HG03196 (cell line): ENCODE measurements at regions not wholly inside any gene's neighbourhood (a gene's known extent, or its start where the extent isn't known, plus 50 kb on each side); places are given as distances from the start of the nearest gene placed in this dataset.
"Not testable (repeated sequence)": the region's sequence is repeated elsewhere in the genome, so short reads cannot be mapped to it uniquely, and the experiment has no call there.

Experiments used
- ATAC-seq: cut with Tn5 transposase; IDR thresholded peaks from one replicate; pipeline ENCODE4 v1.9.1; 2021; ENCODE audit not compliant: unreplicated experiment

DNA sequence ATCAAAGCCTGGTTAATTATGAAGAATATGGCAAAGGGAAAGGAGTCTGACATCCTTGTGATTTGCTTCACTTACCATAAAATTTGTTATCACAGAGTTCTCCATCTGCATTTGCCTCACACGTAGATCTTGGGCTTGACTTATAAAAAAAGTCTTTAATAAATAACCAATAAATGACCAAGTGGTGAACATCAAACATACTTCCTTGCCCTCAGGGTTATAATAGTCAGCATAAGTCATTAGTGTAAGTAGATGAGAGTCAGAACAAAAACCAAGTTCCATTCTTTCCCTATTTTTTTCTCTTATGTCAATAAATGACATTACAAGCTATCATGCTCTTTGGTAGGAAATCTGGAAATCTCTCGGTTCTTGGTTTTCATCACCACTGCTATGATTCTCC is 635.4 kb upstream of the ATXN7L3B start:
- no peak for ATAC-seq

DNA sequence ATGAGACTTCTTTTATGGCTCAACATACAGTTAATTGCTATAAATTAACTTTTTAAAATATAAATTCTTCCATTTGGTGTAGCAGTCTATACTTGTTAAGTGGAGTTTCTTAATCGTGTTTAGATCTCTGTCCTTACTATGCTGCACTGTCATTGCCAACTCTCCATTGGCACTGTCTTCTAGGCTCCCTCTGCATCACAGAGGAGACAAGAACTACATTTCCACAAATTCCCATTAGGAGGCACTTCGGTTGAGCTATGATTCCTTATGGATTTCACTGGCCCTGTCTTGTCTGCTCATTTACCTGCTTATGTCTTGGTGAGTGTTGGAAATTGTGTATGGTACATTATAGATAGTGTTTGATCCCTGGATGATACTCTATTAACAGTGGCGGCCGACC is 630.9 kb upstream of the ATXN7L3B start:
- ATAC-seq = no peak

DNA sequence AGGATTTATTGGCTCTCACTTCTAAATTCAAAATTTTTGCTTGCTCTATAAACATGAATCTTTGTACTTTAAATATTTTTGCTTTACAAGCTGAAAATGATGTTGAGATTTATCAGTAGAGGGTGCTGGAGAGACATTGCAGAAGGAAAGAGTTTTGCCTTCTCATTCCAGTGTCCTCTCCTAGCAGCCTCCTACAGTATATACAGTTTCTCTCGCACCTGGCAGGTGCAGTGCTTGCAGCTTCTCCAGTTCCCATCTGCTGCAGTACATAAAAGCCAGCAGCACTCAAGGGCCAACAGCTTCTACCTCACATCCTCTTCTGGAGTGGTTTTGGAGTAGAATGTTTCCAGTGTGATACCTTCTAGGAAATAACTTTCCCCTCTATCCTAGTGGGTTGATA is 601.8 kb upstream of the ATXN7L3B start:
- no peak for ATAC-seq

GRCh38 chr12:73947326-73948026 is 590.2 kb upstream of the ATXN7L3B start:
- ATAC-seq = no peak

- no peak for ATAC-seq
These were observed 587.1 kb upstream of the ATXN7L3B start for GRCh38 chr12:73950507-73950906.

DNA sequence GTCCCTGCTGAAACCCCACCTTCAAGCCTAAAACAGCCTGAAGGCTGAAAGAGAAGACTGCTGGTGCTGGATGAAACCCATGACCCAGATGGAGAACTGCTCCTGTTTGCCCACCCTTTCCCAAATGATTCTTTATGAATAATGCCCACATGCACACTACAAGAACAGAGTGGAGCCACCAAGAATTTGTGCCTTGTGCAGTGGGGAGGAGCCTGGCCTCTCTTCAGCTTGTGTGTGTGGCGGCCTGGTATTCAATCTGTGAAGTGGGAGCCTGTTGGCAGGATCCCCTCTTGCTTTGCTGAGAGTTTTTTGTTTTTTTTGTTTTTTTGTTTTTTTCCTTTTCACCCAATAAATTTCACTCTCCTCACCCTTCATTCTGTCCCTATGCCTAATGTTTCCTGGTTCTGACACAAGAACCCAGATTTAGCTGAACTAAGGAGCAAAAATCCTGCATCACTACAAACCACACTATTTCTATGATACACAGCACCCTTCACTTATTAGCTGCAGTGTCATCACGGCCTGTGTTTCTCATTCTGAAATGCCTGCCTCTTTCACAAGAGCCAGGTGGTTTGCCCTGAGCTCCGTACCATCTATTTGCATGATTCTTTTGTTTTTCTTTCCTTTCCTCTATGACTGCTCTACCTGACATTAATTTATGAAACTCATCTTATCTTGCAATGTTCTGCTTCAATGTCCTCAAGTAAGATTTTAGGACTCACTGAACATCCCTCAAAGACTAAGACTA is 585.5 kb upstream of the ATXN7L3B start:
- ATAC-seq = no peak

- ATAC-seq = no peak
These were observed 573.0 kb upstream of the ATXN7L3B start for GRCh38 chr12:73964641-73965040.

DNA sequence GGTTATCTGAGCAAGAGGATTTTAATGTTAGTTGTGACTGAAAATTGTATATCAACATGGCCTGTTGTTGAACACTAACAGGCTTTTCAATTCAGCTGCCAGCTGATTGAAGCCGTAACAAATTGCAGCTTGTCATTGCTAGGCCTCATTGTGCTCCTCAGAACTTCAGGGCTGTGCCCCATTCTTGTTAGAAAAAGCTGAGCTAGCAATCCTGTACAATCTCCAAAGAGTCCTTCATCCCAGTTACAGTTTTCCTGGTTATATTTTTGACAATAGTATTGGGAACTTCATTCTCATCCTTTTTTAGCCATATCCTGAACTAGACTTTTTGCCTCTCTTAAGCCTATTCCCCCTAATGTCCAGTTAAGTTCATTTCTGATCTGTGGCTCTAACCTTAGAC is 564.1 kb upstream of the ATXN7L3B start:
- ATAC-seq = no peak

DNA sequence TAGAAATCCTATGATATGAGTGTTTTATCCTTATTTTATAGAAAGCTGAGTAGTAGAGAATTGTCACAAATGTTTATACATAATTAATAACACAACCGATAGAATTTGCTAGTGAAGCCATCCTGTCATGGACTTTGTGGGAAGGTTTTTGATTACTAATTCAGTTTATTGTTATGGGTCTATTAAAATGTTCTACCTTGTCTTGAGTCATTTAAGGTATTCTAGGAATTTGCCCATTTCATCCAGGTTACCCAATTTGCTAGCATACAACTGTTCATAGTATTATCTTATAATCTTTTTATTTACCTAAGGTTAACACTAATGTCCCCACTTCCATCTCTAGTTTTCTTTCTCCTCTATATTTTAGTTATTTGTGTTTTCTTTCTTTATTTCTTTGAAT is 553.1 kb upstream of the ATXN7L3B start:
- no peak for ATAC-seq

DNA sequence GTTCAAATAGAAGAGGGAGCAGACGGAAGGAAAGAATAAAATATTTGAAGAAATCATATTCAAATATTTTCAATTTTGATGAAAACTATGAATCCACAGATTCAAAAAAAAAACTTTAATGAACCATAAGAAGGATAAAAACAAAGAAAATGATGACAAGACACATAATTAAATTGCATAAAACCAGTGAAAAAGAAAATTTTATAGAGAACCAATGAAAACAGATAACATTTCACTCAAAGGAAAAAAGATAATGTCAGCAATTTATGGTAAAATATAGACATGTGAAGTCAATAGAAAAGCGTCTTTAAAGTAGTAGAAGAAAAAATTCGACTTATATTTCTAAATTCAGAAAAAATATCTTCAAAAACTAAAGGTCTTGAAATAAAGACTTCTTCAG is 546.5 kb upstream of the ATXN7L3B start:
- no peak for ATAC-seq

DNA sequence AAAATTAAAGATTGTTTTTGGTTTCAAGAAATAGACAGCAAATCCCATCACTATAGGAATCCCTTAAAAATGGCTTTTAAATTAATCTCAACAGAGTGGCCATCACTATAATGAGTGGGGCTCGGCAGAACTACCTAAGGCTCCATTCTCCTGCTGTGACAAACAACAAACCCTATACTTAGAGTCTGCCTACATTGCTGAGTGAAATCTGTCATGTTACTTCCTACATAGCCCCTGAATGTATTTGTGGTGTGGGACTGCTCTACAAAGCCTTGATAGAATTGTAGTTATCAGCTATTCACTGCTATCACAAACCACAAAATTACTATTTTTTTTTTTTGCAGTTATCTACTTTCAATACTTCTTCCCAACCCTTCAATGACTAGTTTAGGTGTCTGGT is 538.7 kb upstream of the ATXN7L3B start:
- ATAC-seq = no peak

- no peak for ATAC-seq
These were observed 522.5 kb upstream of the ATXN7L3B start for GRCh38 chr12:74015118-74015517.

DNA sequence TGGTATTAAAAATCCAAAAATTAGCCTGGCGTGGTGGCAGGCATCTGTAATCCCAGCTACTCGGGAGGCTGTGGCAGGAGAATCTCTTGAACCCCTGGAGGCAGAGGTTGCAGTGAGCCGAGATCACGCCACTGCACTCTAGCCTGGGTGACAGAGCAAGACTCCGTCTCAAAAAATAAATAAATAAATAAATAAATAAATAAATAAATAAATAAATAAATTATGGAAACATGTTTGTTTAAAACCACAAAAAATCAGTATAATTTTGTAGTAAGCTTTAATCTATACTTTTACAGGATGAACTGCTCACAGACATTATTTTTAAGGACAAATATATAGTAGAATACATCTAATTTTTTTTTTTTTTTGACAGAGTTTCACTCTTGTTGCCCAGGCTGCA is 521.3 kb upstream of the ATXN7L3B start:
- not testable (repeated sequence) for ATAC-seq

DNA sequence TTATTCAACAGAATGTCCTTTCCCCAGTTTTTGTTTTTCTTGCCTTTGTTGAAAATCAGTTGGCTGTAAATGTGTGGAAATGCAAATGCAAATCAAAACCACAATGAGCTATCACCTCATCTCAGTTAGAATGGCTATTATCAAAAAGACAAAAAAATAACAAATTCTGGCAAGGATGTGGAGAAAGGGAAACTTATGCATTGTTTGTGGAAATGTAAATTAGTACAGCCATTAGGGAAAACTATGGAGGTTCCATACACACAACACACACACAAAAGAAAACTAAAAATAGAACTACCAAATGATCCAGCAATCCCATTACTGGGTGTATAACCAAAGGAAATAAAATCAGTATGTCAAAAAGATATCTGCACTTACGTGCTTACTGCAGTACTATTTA is 518.8 kb upstream of the ATXN7L3B start:
- ATAC-seq = no peak

DNA sequence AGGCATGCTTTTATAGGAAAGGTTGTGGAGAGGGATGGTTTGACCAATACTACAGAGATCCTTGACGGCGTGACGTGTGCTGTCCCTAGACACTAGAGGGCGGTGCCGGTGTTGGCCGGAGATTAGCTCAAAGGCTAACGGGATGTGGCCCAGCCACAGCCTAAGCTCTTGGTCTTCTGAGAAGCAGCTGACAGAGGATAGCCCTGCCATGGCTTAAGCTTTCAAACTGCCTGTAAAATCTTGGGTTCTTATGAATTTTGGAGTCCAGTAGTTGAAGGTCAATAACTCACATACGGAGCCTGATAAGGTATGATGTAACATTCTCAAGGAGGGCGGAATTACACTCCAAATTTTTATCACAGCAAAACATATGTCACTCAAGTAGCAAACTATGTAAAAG is 515.7 kb upstream of the ATXN7L3B start:
- peak; percentile 100 for ATAC-seq

DNA sequence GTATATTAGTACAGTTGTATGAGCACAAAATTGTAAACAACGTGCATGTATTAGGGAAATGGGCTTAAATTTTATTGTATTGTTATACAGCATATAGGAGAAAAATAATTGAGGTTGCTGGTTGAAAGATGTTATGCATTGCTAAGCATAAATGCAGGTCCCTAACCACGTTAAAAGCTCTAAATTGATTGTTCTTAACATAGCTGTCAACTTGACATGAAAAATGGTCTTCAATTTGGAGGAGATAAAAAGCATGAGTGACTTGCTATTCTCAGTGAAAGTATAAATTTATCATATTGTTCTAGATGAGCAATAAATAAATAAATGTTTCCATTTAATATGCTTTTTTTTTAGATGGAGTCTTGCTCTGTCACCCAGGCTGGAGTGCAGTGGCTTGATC is 506.6 kb upstream of the ATXN7L3B start:
- no peak for ATAC-seq

DNA sequence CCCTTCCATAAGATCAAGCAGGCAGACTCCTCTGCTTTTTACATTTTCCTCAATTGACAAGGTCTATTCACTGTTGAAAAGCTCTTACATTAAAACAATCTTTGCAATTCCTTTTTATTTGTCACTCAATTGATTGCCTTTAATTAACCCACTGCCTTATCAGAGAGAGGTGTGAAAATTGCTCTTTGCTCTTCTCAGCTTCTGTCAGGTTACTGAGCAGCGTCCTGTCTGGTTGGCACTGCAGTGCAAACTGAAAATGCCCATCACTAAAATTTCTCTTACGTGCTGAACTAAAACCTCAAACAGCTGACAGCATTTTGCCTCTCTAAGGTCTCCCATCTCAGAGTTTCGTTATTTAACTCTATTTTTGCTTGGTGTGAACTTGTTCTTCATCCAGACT is 504.1 kb upstream of the ATXN7L3B start:
- ATAC-seq = no peak

GRCh38 chr12:74039138-74039537 is 498.5 kb upstream of the ATXN7L3B start:
- not testable (repeated sequence) for ATAC-seq

DNA sequence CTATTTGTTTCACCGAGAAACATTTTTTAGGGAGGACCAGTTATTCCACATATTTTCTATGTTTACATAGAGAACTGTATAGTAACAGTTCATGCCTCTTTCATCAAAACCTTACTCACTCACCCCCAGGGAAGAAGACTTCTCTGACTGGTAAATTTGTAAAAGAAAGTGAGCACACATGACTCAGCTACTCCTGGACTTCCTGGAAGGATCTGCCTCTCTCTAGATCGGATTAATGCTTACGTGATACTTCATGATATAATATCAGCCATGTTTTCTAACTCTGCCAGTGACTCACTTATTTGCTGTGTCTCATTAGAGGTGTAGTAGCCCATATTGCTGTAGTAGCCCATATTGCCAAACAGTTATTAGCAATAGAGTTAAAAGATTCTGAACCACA is 494.3 kb upstream of the ATXN7L3B start:
- ATAC-seq = no peak

DNA sequence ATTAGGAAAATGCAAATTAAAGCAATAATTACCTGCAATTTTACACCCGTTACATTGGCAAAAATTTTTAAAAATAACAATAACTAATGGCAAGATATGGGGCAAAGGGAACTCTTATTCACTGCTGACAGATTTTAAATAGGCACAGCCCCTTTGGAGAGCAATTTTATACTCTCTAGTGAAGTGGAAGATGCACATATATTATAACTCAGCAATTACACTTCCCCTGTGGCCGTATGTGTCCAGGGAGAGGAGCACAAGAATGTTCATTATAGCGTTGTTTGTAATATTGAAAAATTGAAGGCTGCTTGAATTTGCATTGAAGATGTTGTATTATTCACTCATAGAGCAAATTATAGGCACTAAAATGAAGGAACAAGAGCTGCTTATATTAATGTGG is 488.3 kb upstream of the ATXN7L3B start:
- ATAC-seq = no peak

DNA sequence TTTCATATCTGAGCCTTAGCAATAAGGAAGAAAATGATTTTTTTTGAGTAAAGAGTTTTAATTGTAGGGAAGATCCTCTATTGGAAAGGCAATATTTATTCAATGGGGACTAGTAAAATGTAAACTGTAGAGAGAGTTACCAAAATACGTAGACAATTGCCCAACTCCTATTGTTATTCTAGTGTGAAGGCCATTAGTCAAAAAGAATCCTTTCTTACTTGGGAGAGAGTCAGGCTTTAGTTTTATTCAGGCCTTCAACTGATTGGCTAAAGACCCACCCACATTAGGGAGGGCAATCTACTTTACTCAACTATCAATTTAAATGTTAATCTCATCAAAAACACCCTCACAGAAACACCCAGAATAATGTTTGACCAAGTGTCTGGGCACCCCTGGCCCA is 485.8 kb upstream of the ATXN7L3B start:
- ATAC-seq = no peak

- ATAC-seq = no peak
These were observed 471.2 kb upstream of the ATXN7L3B start for GRCh38 chr12:74066476-74066875.

DNA sequence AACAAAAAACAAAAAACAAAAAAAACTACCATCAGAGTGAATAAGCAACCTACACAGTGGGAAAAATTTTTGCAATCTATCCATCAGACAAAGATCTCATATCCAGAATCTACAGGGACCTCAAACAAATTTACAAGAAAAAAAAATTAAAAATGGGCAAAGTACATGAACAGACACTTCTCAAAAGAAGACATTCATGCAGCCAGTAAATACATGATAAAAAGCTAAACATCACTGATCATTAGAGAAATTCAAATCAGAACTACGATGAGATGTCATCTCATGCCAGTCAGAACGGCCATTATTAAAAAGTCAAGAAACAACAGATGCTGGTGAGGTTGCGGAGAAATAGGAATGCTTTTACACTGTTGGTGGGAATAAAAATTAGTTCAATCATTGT is 466.5 kb upstream of the ATXN7L3B start:
- no peak for ATAC-seq
